ENCODE measurements at regions not wholly inside any gene's neighbourhood (a gene's known extent, or its start where the extent isn't known, plus 50 kb on each side); places are given as distances from the start of the nearest gene placed in this dataset.

GRCh38 chr15:69573815-69574475, 121.3 kb downstream of the RPLP1 start:
- DNase-seq = peak in 1 of 2 donors; percentile 21

DNA sequence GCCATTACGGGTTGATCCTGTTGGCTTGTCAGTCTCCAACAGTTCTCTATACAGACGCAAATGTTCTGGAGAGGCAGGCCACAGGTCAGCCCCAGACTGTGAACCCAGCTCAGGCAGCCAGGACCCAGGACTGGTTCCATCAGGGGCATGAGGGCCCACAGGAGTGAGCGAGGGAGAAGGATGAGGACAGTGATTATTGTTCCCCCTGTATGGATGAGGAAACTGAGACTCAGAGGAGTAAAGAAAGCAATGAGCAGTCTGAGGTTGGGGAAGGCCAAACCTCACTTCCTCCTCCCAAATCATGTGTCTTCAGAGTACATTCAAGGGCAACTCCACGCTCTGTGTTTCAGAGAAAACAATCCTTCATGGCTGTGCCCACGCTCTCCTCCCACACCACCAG, 121.9 kb downstream of the RPLP1 start:
- DNase-seq (no peak), ATAC-seq (no peak)
- no peaks in the 10 kb centered on the region for H3K36me3 Mint-ChIP-seq
- 80% methylated on average over 5 of the region's 5 CpGs for WGBS (ENCODE audit: insufficient coverage)
- TF ChIP-seq, protein P1, sequence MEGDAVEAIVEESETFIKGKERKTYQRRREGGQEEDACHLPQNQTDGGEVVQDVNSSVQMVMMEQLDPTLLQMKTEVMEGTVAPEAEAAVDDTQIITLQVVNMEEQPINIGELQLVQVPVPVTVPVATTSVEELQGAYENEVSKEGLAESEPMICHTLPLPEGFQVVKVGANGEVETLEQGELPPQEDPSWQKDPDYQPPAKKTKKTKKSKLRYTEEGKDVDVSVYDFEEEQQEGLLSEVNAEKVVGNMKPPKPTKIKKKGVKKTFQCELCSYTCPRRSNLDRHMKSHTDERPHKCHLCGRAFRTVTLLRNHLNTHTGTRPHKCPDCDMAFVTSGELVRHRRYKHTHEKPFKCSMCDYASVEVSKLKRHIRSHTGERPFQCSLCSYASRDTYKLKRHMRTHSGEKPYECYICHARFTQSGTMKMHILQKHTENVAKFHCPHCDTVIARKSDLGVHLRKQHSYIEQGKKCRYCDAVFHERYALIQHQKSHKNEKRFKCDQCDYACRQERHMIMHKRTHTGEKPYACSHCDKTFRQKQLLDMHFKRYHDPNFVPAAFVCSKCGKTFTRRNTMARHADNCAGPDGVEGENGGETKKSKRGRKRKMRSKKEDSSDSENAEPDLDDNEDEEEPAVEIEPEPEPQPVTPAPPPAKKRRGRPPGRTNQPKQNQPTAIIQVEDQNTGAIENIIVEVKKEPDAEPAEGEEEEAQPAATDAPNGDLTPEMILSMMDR (IDR thresholded peaks at IDR 0.05) = no peak
- no peaks in the 10 kb centered on the region for H3K9me3 ChIP-seq (ENCODE audit: control insufficient read depth, insufficient read depth, low read length)
- no peak overlapping the region for H3K27ac ChIP-seq (ENCODE audit: low read length)
- H3K4me3 ChIP-seq (ENCODE audit: low read length) = no peak overlapping the region
- no peak overlapping the region for H3K4me3 Mint-ChIP-seq
- peaks cover 32 to 47% of the 10 kb centered on the region in 2 donors for H3K27me3 Mint-ChIP-seq (ENCODE audit: low read depth in 2 of 2)
- peak overlapping the region in 1 of 2 donors; percentile 10 for H3K27ac Mint-ChIP-seq
- H3K36me3 ChIP-seq (ENCODE audit: control insufficient read depth, insufficient read depth, low read length) = no peaks in the 10 kb centered on the region
- no peaks in the 10 kb centered on the region for H3K27me3 ChIP-seq (ENCODE audit: control insufficient read depth, insufficient read depth, low read length)
- intact Hi-C loops (cut with micrococcal nuclease) = loop anchor here (10.0 kb wide), 1 partner anchor 1150 kb away; no protein-coding TSS in a partner anchor
- H3K9me3 Mint-ChIP-seq = no peaks in the 10 kb centered on the region
- peaks cover 9 to 17% of the 10 kb centered on the region in 2 donors for H3K4me1 Mint-ChIP-seq
- peaks cover 24% of the 10 kb centered on the region for H3K4me1 ChIP-seq (ENCODE audit: control insufficient read depth, insufficient read depth, low read length)

More at GRCh38 chr15:69573815-69574475, 121.3 kb downstream of the RPLP1 start:
- H3K27me3 ChIP-seq (ENCODE audit: control insufficient read depth, insufficient read depth, low read length) = no peaks in the 10 kb centered on the region
- TF ChIP-seq, protein P1 (IDR thresholded peaks at IDR 0.05) = no peak
- Mint-ChIP-seq H3K36me3 (no peaks in the 10 kb centered on the region), H3K4me1 (peaks cover 9 to 17% of the 10 kb centered on the region in 2 donors), H3K4me3 (no peak overlapping the region), H3K27ac (peak overlapping the region in 1 of 2 donors; percentile 10), H3K9me3 (no peaks in the 10 kb centered on the region), H3K27me3 (ENCODE audit: low read depth in 2 of 2) (peaks cover 29 to 41% of the 10 kb centered on the region in 2 donors)
- H3K27ac ChIP-seq (ENCODE audit: low read length) = no peak overlapping the region
- H3K4me1 ChIP-seq (ENCODE audit: control insufficient read depth, insufficient read depth, low read length) = peaks cover 21% of the 10 kb centered on the region
- intact Hi-C loops (cut with micrococcal nuclease) = loop anchor here (10.0 kb wide), 1 partner anchor 1151 kb away; no protein-coding TSS in a partner anchor
- no peak overlapping the region for H3K4me3 ChIP-seq (ENCODE audit: low read length)
- no peak for ATAC-seq
- no peaks in the 10 kb centered on the region for H3K9me3 ChIP-seq (ENCODE audit: control insufficient read depth, insufficient read depth, low read length)
- WGBS (ENCODE audit: insufficient coverage) = 67% methylated on average over 13 of the region's 13 CpGs
- H3K36me3 ChIP-seq (ENCODE audit: control insufficient read depth, insufficient read depth, low read length) = no peaks in the 10 kb centered on the region

DNA sequence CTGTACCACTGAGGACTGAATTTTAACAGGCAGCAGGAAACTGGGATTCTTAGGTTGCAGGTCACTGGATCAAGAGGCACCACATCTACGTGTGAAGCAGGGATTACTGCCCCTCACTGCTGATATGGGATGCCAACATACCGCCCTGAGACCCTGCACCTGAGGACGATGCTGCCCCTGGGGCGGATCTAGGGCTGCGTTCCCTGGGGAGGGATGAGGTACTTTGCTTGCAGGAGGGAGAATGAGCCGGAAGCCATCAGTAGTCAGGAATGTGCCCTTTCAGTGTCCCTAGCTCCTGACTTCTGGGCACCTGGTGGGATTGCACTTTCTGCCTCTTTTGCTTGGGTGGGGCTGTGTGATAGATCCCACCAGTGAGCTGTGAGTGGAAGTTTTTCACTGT, 122.8 kb downstream of the RPLP1 start:
- peaks cover 9 to 17% of the 10 kb centered on the region in 2 donors for H3K4me1 Mint-ChIP-seq
- WGBS (ENCODE audit: insufficient coverage) = 95% methylated on average over 6 of the region's 6 CpGs
- peaks cover 32 to 55% of the 10 kb centered on the region in 2 donors for H3K27me3 Mint-ChIP-seq (ENCODE audit: low read depth in 2 of 2)
- Histone ChIP-seq H3K9me3 (ENCODE audit: control insufficient read depth, insufficient read depth, low read length) (no peaks in the 10 kb centered on the region), H3K4me1 (ENCODE audit: control insufficient read depth, insufficient read depth, low read length) (peaks cover 24% of the 10 kb centered on the region), H3K36me3 (ENCODE audit: control insufficient read depth, insufficient read depth, low read length) (no peaks in the 10 kb centered on the region), H3K27ac (ENCODE audit: low read length) (no peak overlapping the region), H3K4me3 (ENCODE audit: low read length) (no peak overlapping the region), H3K27me3 (ENCODE audit: control insufficient read depth, insufficient read depth, low read length) (no peaks in the 10 kb centered on the region)
- TF ChIP-seq, protein P1 (IDR thresholded peaks at IDR 0.05) = no peak
- intact Hi-C loops (cut with micrococcal nuclease) = loop anchor here (5.0 to 10.0 kb wide), 2 partner anchors 912 to 1149 kb away; no protein-coding TSS in a partner anchor
- H3K27ac Mint-ChIP-seq = no peak overlapping the region
- no peak overlapping the region for H3K4me3 Mint-ChIP-seq
- DNase-seq = no peak
- no peaks in the 10 kb centered on the region for H3K9me3 Mint-ChIP-seq
- no peak for ATAC-seq
- no peaks in the 10 kb centered on the region for H3K36me3 Mint-ChIP-seq
